GM19023 (cell line): ENCODE measurements at regions not wholly inside any gene's neighbourhood (a gene's known extent, or its start where the extent isn't known, plus 50 kb on each side); places are given as distances from the start of the nearest gene placed in this dataset.
"Not testable (repeated sequence)": the region's sequence is repeated elsewhere in the genome, so short reads cannot be mapped to it uniquely, and the experiment has no call there.

Experiments
- ATAC-seq: cut with Tn5 transposase; IDR thresholded peaks from one replicate; pipeline ENCODE4 v1.9.1; 2021; ENCODE audit warnings: mild to moderate bottlenecking, moderate library complexity; ENCODE audit not compliant: unreplicated experiment

GRCh38 chr20:5453745-5454144 lies 137.0 kb upstream of the PROKR2 start:
- ATAC-seq = not testable (repeated sequence)

GRCh38 chr20:5453316-5453715 lies 136.6 kb upstream of the PROKR2 start:
- not testable (repeated sequence) for ATAC-seq

GRCh38 chr20:5452691-5453090 lies 135.9 kb upstream of the PROKR2 start:
- not testable (repeated sequence) for ATAC-seq

GRCh38 chr20:5452286-5452685 lies 135.5 kb upstream of the PROKR2 start:
- not testable (repeated sequence) for ATAC-seq

- no peak for ATAC-seq
Measured at GRCh38 chr20:5451643-5452210, 135.0 kb upstream of the PROKR2 start.

- no peak for ATAC-seq
Measured at GRCh38 chr20:5448449-5449118, 131.8 kb upstream of the PROKR2 start.

- no peak for ATAC-seq
Measured at GRCh38 chr20:5447188-5447587, 130.4 kb upstream of the PROKR2 start.

- ATAC-seq = no peak
Measured at GRCh38 chr20:5445611-5446010, 128.9 kb upstream of the PROKR2 start.

- no peak for ATAC-seq
Measured at GRCh38 chr20:5442101-5442500, 125.3 kb upstream of the PROKR2 start.

- no peak for ATAC-seq
Measured at GRCh38 chr20:5434116-5434515, 117.4 kb upstream of the PROKR2 start.

- ATAC-seq = no peak
Measured at GRCh38 chr20:5433352-5433751, 116.6 kb upstream of the PROKR2 start.

- ATAC-seq = no peak
Measured at GRCh38 chr20:5432030-5432429, 115.3 kb upstream of the PROKR2 start.

GRCh38 chr20:5430670-5431069 lies 113.9 kb upstream of the PROKR2 start:
- no peak for ATAC-seq

GRCh38 chr20:5426026-5426425 lies 109.3 kb upstream of the PROKR2 start:
- ATAC-seq = no peak

- no peak for ATAC-seq
Measured at GRCh38 chr20:5416086-5416485, 99.3 kb upstream of the PROKR2 start.

GRCh38 chr20:5413394-5413793 lies 96.6 kb upstream of the PROKR2 start:
- no peak for ATAC-seq

GRCh38 chr20:5410470-5410869 lies 93.7 kb upstream of the PROKR2 start:
- no peak for ATAC-seq

- peak; percentile 71 for ATAC-seq
Measured at GRCh38 chr20:5402903-5403531, 86.3 kb upstream of the PROKR2 start.

- ATAC-seq = no peak
Measured at GRCh38 chr20:5401277-5401875, 84.6 kb upstream of the PROKR2 start.

GRCh38 chr20:5400164-5400762 lies 83.5 kb upstream of the PROKR2 start:
- no peak for ATAC-seq

- no peak for ATAC-seq
Measured at GRCh38 chr20:5397393-5397792, 80.6 kb upstream of the PROKR2 start.
